Mammary epithelial cell (primary cell): ENCODE measurements at regions not wholly inside any gene's neighbourhood (a gene's known extent, or its start where the extent isn't known, plus 50 kb on each side); places are given as distances from the start of the nearest gene placed in this dataset.

ENCODE experiments used
- CTCF ChIP-seq, 2 donors: IDR thresholded peaks in 1 of 2; conservative IDR thresholded peaks in 1 of 2; 2 replicates each; pipeline ENCODE4 v1.5.1; 2011 to 2012; ENCODE audit warnings: inconsistent platforms in 2 of 2, low read length in 2 of 2, mild to moderate bottlenecking in 2 of 2, control low read depth in 1 of 2, low read depth in 1 of 2; ENCODE audit not compliant: insufficient read depth in 1 of 2; ENCODE audit errors: extremely low read depth in 1 of 2
- EZH2 ChIP-seq: IDR thresholded peaks from 2 replicates; pipeline ENCODE4 v1.6.1; 2012; ENCODE audit warnings: low read length, inconsistent platforms, borderline replicate concordance

GRCh38 chr10:105770524-105771212 lies 1129.6 kb downstream of the SORCS3 start:
- TF ChIP-seq CTCF (conservative IDR thresholded peaks at IDR 0.05 in 1 of 2, IDR thresholded peaks at IDR 0.05 in 1 of 2; ENCODE audit: extremely low read depth in 1 of 2, insufficient read depth in 1 of 2, low read depth in 1 of 2, low read length in 2 of 2) (no peak), EZH2 (no peak)
